Panc1 (cell line): ENCODE measurements at regions not wholly inside any gene's neighbourhood (a gene's known extent, or its start where the extent isn't known, plus 50 kb on each side); places are given as distances from the start of the nearest gene placed in this dataset.

Source experiments
- CTCF ChIP-seq: fragments of 450-650 bp; IDR thresholded peaks from 2 replicates; pipeline ENCODE4 v1.5.1; 2017; ENCODE audit warnings: mild to moderate bottlenecking
- POLR2AphosphoS5 ChIP-seq: IDR thresholded peaks from 2 replicates; pipeline ENCODE4 v1.6.1; 2012; ENCODE audit warnings: mild to moderate bottlenecking, low read depth, low read length, moderate library complexity
- SIN3A ChIP-seq: IDR thresholded peaks from 2 replicates; pipeline ENCODE4 v1.6.1; 2012; ENCODE audit warnings: low read depth, mild to moderate bottlenecking, low read length, moderate library complexity, borderline replicate concordance; ENCODE audit not compliant: insufficient read depth

GRCh38 chr5:24331531-24331930 lies 313.2 kb downstream of the CDH10 start:
- no peak for TF ChIP-seq CTCF
- TF ChIP-seq POLR2AphosphoS5, result no peak
- no peak for TF ChIP-seq SIN3A
